Limb (tissue), 2 donors: ENCODE measurements at regions not wholly inside any gene's neighbourhood (a gene's known extent, or its start where the extent isn't known, plus 50 kb on each side); places are given as distances from the start of the nearest gene placed in this dataset.
A peak's percentile ranks its signal among the peaks of the same experiment; 100 is the strongest.
"Not testable (repeated sequence)": the region's sequence is repeated elsewhere in the genome, so short reads cannot be mapped to it uniquely, and the experiment has no call there.

ENCODE experiments used
- DNase-seq, 2 donors: peaks; one replicate each; pipeline ENCODE4 v3.0.0-alpha.2; 2016; ENCODE audit errors: extremely low spot score in 2 of 2

GRCh38 chr4:29704059-29704458 lies 1016.1 kb upstream of the PCDH7 start:
- DNase-seq = no peak

- DNase-seq = no peak
These were observed 1011.7 kb upstream of the PCDH7 start for GRCh38 chr4:29708473-29708872.

GRCh38 chr4:29710519-29710918 lies 1009.6 kb upstream of the PCDH7 start:
- DNase-seq = no peak

GRCh38 chr4:29711226-29711625 lies 1008.9 kb upstream of the PCDH7 start:
- DNase-seq = no peak

GRCh38 chr4:29717287-29718057 lies 1002.7 kb upstream of the PCDH7 start:
- DNase-seq = no peak

- no peak for DNase-seq
These were observed 1002.0 kb upstream of the PCDH7 start for GRCh38 chr4:29718136-29718535.

GRCh38 chr4:29722253-29722652 lies 997.9 kb upstream of the PCDH7 start:
- DNase-seq = no peak

- no peak for DNase-seq
These were observed 993.2 kb upstream of the PCDH7 start for GRCh38 chr4:29726938-29727337.

- peak; percentile 32 to 59 for DNase-seq
These were observed 985.6 kb upstream of the PCDH7 start for GRCh38 chr4:29734343-29735213.

- DNase-seq = no peak
These were observed 963.2 kb upstream of the PCDH7 start for GRCh38 chr4:29756966-29757365.

GRCh38 chr4:29762151-29762550 lies 958.0 kb upstream of the PCDH7 start:
- DNase-seq = no peak

- no peak for DNase-seq
These were observed 949.5 kb upstream of the PCDH7 start for GRCh38 chr4:29770627-29771026.

- DNase-seq = not testable (repeated sequence)
These were observed 932.0 kb upstream of the PCDH7 start for GRCh38 chr4:29788123-29788522.

GRCh38 chr4:29805245-29805644 lies 914.9 kb upstream of the PCDH7 start:
- no peak for DNase-seq

GRCh38 chr4:29805916-29806480 lies 914.2 kb upstream of the PCDH7 start:
- DNase-seq = no peak

- no peak for DNase-seq
These were observed 902.2 kb upstream of the PCDH7 start for GRCh38 chr4:29817961-29818360.

GRCh38 chr4:29829067-29829466 lies 891.1 kb upstream of the PCDH7 start:
- no peak for DNase-seq

- DNase-seq = no peak
These were observed 867.6 kb upstream of the PCDH7 start for GRCh38 chr4:29852537-29852936.

GRCh38 chr4:29853833-29854232 lies 866.3 kb upstream of the PCDH7 start:
- no peak for DNase-seq

GRCh38 chr4:29861307-29861706 lies 858.9 kb upstream of the PCDH7 start:
- DNase-seq = no peak

GRCh38 chr4:29867412-29867811 lies 852.8 kb upstream of the PCDH7 start:
- no peak for DNase-seq

GRCh38 chr4:29900336-29900735 lies 819.8 kb upstream of the PCDH7 start:
- DNase-seq = no peak
